Hepatocyte (in vitro differentiated cells): ENCODE measurements at regions not wholly inside any gene's neighbourhood (a gene's known extent, or its start where the extent isn't known, plus 50 kb on each side); places are given as distances from the start of the nearest gene placed in this dataset.

Experiments used
- DNase-seq: peaks from one replicate; pipeline ENCODE4 v3.0.0-alpha.2; 2016; ENCODE audit warnings: low spot score
- H2AFZ ChIP-seq: fragments of 200-600 bp; sonication (generic); 2 replicates; pipeline ENCODE4 v1.6.0; 2016; ENCODE audit warnings: antibody characterized with exemption, mild to moderate bottlenecking
- H3K27ac ChIP-seq: fragments of 200-600 bp; sonication (generic); 2 replicates; pipeline ENCODE4 v1.5.1; 2016; ENCODE audit warnings: mild to moderate bottlenecking
- H3K27me3 ChIP-seq: fragments of 200-600 bp; sonication (generic); 2 replicates; pipeline ENCODE4 v1.6.1; 2016
- H3K36me3 ChIP-seq: fragments of 200-600 bp; sonication (generic); replicated peaks from 2 replicates; pipeline ENCODE4 v1.5.1; 2016; ENCODE audit warnings: low read depth; ENCODE audit not compliant: insufficient read depth
- H3K4me1 ChIP-seq: fragments of 200-600 bp; sonication (generic); 2 replicates; pipeline ENCODE4 v1.5.1; 2016; ENCODE audit warnings: mild to moderate bottlenecking, moderate library complexity; ENCODE audit not compliant: insufficient read depth
- H3K4me2 ChIP-seq: fragments of 200-600 bp; sonication (generic); 2 replicates; pipeline ENCODE4 v1.6.0; 2016
- H3K4me3 ChIP-seq: fragments of 200-600 bp; sonication (generic); 2 replicates; pipeline ENCODE4 v1.5.1; 2016; ENCODE audit warnings: mild to moderate bottlenecking
- H3K79me2 ChIP-seq: fragments of 200-600 bp; sonication (generic); 2 replicates; pipeline ENCODE4 v1.6.0; 2017; ENCODE audit warnings: mild to moderate bottlenecking
- H3K9me2 ChIP-seq: fragments of 200-600 bp; sonication (generic); replicated peaks from 2 replicates; pipeline ENCODE4 v1.6.0; 2017; ENCODE audit warnings: mild to moderate bottlenecking; ENCODE audit not compliant: insufficient read depth
- H3K9me3 ChIP-seq: fragments of 200-600 bp; sonication (generic); 2 replicates; pipeline ENCODE4 v1.5.1; 2016; ENCODE audit warnings: low read depth, mild to moderate bottlenecking
- H4K20me1 ChIP-seq: fragments of 200-600 bp; sonication (generic); 2 replicates; pipeline ENCODE4 v1.6.0; 2016; ENCODE audit warnings: mild to moderate bottlenecking; ENCODE audit not compliant: insufficient read depth, poor library complexity, severe bottlenecking
- EZH2 ChIP-seq: fragments of 200-600 bp; sonication (generic); IDR thresholded peaks from 2 replicates; pipeline ENCODE4 v1.6.1; 2016; ENCODE audit warnings: antibody characterized with exemption, mild to moderate bottlenecking, borderline replicate concordance
- EZH2phosphoT487 ChIP-seq: fragments of 200-600 bp; sonication (generic); IDR thresholded peaks from one replicate; pipeline ENCODE4 v1.6.1; 2018; ENCODE audit warnings: antibody characterized with exemption, mild to moderate bottlenecking, low read depth, moderate library complexity; ENCODE audit not compliant: unreplicated experiment, severe bottlenecking
- WGBS: methylation state at CpG from one replicate; pipeline ENCODE4 v1.1.6; 2016; ENCODE audit warnings: low lambda C conversion rate; ENCODE audit errors: missing lambda C conversion rate; 5-methylcytosine and 5-hydroxymethylcytosine counted together
- TF ChIP-seq, protein P1 (sequence below): fragments of 200-600 bp; sonication (generic); IDR thresholded peaks from 2 replicates; pipeline ENCODE4 v1.5.1; 2016; ENCODE audit warnings: antibody characterized with exemption, mild to moderate bottlenecking; ENCODE audit not compliant: poor library complexity

- Histone ChIP-seq H4K20me1 (no peaks in the 10 kb centered on the region), H3K79me2 (no peaks in the 10 kb centered on the region), H2AFZ (no peak overlapping the region), H3K9me3 (no peaks in the 10 kb centered on the region), H3K27ac (peak overlapping the region; percentile 81), H3K27me3 (no peaks in the 10 kb centered on the region), H3K9me2 (no peaks in the 10 kb centered on the region), H3K4me3 (no peak overlapping the region), H3K4me1 (peaks cover 34% of the 10 kb centered on the region), H3K4me2 (peak overlapping the region; percentile 54), H3K36me3 (no peaks in the 10 kb centered on the region)
- WGBS: 38% methylated on average over 9 of the region's 9 CpGs
- no peak for TF ChIP-seq EZH2phosphoT487
- peak; percentile 68 for DNase-seq
Measured at GRCh38 chr1:56414728-56415224, 164.6 kb downstream of the PLPP3 start.

DNA sequence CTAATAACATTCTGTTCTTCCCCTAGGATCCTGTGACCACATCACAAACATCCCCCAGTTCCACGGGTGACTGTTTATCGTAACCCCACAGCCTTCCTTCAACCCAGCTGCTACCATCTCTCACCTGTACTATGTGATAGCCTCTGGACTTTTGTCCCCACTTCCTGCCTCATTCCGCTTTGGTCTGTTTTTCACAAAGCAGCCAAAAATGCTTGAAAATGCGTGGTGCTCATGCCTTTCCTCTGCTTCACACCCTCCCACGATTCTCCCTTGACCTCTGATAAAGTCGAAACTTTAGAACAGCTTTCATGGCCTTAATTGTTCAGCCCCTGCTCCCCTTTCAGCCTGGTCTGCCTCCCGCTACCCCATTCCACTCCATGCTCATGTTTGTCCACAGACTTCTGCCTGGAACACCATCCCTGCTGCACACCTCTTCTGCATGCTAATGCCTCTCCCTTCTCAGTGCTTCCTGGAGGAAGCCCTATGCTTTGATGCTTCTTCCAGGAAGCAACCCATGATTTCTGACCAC, 165.6 kb downstream of the PLPP3 start:
- Histone ChIP-seq H4K20me1 (no peaks in the 10 kb centered on the region), H3K27me3 (no peaks in the 10 kb centered on the region), H3K79me2 (no peaks in the 10 kb centered on the region), H3K36me3 (no peaks in the 10 kb centered on the region), H3K9me2 (no peaks in the 10 kb centered on the region), H2AFZ (no peak overlapping the region), H3K27ac (peak overlapping the region; percentile 81), H3K9me3 (no peaks in the 10 kb centered on the region), H3K4me1 (peaks cover 33% of the 10 kb centered on the region), H3K4me2 (no peak overlapping the region), H3K4me3 (no peak overlapping the region)
- WGBS: 56% methylated on average over 7 of the region's 7 CpGs
- TF ChIP-seq, protein P1, sequence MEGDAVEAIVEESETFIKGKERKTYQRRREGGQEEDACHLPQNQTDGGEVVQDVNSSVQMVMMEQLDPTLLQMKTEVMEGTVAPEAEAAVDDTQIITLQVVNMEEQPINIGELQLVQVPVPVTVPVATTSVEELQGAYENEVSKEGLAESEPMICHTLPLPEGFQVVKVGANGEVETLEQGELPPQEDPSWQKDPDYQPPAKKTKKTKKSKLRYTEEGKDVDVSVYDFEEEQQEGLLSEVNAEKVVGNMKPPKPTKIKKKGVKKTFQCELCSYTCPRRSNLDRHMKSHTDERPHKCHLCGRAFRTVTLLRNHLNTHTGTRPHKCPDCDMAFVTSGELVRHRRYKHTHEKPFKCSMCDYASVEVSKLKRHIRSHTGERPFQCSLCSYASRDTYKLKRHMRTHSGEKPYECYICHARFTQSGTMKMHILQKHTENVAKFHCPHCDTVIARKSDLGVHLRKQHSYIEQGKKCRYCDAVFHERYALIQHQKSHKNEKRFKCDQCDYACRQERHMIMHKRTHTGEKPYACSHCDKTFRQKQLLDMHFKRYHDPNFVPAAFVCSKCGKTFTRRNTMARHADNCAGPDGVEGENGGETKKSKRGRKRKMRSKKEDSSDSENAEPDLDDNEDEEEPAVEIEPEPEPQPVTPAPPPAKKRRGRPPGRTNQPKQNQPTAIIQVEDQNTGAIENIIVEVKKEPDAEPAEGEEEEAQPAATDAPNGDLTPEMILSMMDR: no peak
- DNase-seq: no peak

DNA sequence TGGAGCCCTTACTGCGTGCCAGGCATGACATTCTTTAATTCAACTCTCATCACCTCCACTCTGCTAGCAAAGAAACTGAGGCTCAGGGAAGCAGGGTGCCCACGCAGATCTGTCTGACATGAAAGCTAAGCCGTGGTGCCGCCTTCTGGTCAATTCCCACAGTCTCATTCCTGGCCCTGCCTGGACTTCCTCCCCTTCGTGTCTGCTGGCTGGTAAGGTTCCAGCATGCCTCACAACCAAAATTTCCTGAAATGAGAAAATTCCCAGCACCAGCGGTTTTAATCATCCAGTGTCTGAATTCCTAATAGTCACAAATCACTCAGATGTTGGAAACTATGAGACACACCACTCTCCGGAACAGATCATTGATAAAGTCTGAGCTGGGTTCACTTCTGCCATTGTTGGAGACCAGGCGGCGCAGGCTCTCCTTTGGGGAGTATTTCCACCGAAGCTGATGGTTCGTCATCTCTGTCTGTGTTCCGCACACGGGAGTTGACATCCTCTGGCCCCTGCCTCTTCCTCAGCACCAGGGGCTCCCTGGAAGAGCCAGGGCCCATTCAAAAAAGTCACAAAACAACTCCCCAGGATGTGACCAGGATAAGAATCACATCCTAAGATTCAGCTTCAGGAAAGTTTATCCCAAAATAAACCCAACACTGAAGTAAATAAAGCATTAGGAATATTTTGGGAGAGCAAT, 167.7 kb downstream of the PLPP3 start:
- Histone ChIP-seq H3K27me3 (no peaks in the 10 kb centered on the region), H3K36me3 (no peaks in the 10 kb centered on the region)

DNA sequence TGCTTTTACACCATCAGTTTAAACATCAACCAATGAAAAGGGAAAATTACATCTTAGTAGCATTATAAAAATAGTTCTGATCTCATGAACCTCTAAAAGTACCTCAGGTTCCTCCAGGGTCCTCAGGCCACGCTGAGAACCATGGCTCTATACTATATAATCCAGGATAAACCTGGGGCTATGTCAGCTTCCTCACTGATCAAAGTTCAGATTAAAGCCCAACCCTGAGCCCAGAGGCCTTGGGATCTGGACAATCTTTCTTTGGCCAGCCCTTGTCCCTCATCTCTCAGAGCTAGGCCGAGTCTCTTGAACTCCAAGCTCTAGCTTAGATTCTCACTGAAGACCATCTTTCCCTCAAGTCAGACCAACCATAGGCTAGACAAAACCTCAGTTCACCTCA, 168.3 kb downstream of the PLPP3 start:
- Histone ChIP-seq H3K4me3 (no peak overlapping the region), H3K27ac (no peak overlapping the region), H3K79me2 (no peaks in the 10 kb centered on the region), H4K20me1 (no peaks in the 10 kb centered on the region), H3K36me3 (no peaks in the 10 kb centered on the region), H3K4me1 (peaks cover 18% of the 10 kb centered on the region), H3K9me3 (no peaks in the 10 kb centered on the region), H3K4me2 (no peak overlapping the region), H3K9me2 (no peaks in the 10 kb centered on the region), H2AFZ (no peak overlapping the region), H3K27me3 (no peaks in the 10 kb centered on the region)
- 77% methylated on average over 2 of the region's 2 CpGs for WGBS
- DNase-seq: no peak
- TF ChIP-seq EZH2: no peak
- TF ChIP-seq, protein P1: no peak
- no peak for TF ChIP-seq EZH2phosphoT487

More for the DNA sequence above, 167.7 kb downstream of the PLPP3 start:
- Histone ChIP-seq H3K4me1 (peaks cover 21% of the 10 kb centered on the region), H3K27ac (no peak overlapping the region), H3K9me2 (no peaks in the 10 kb centered on the region), H4K20me1 (no peaks in the 10 kb centered on the region), H2AFZ (no peak overlapping the region), H3K4me3 (no peak overlapping the region), H3K4me2 (no peak overlapping the region), H3K9me3 (no peaks in the 10 kb centered on the region), H3K79me2 (no peaks in the 10 kb centered on the region)
- 88% methylated on average over 13 of the region's 13 CpGs for WGBS
- no peak for DNase-seq
- no peak for TF ChIP-seq EZH2phosphoT487
- no peak for TF ChIP-seq EZH2
- TF ChIP-seq, protein P1: no peak
